ENCODE measurements at regions not wholly inside any gene's neighbourhood (a gene's known extent, or its start where the extent isn't known, plus 50 kb on each side); places are given as distances from the start of the nearest gene placed in this dataset.

GRCh38 chr7:98729121-98729520, 112.0 kb downstream of the NPTX2 start:
- no peak for TF ChIP-seq GATA3 (IDR thresholded peaks at IDR 0.05; ENCODE audit: low read depth, low read length)
- TF ChIP-seq GATA2 (IDR thresholded peaks at IDR 0.05; ENCODE audit: low read depth, low read length): no peak
